ENCODE measurements at regions not wholly inside any gene's neighbourhood (a gene's known extent, or its start where the extent isn't known, plus 50 kb on each side); places are given as distances from the start of the nearest gene placed in this dataset.
"Not testable (repeated sequence)": the region's sequence is repeated elsewhere in the genome, so short reads cannot be mapped to it uniquely, and the experiment has no call there.

DNA sequence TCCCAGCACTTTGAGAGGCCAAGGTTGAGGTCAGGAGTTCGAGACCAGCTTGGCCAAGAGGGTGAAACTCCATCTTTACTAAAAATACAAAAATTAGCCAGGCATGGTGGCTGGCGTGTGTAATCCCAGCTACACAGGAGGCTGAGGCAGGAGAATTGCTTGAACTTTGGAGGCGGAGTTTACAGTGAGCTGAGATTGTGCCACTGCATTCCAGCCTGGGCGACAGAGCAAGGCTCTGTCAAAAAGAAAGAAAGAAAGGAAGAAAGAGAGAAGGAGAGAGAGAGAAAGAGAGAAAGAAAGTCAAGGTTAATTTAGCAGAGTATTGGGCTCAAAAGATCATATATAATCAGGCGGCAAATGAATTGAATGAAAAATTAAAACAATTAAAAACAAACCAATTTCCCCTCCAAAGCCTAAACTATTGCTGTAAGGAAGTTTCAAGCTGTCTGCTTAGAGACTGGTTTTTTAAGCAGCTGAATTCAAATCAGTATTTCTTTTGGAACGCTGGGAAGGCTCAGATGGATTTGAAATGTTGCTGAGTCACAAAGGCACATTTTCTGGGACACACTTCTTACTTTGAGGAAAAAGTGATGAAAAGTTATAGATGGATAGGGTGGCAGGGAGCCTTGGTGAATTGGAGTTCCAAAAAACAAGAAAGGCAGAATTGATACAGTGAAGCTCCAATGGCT, 81.3 kb upstream of the BHLHE40 start:
- DNase-seq (ENCODE audit: low read depth) = no peak

GRCh38 chr3:4898454-4899313, 80.6 kb upstream of the BHLHE40 start:
- DNase-seq (ENCODE audit: low read depth) = no peak

- DNase-seq (ENCODE audit: low read depth) = no peak
These were observed 79.5 kb upstream of the BHLHE40 start for GRCh38 chr3:4899710-4900109.

DNA sequence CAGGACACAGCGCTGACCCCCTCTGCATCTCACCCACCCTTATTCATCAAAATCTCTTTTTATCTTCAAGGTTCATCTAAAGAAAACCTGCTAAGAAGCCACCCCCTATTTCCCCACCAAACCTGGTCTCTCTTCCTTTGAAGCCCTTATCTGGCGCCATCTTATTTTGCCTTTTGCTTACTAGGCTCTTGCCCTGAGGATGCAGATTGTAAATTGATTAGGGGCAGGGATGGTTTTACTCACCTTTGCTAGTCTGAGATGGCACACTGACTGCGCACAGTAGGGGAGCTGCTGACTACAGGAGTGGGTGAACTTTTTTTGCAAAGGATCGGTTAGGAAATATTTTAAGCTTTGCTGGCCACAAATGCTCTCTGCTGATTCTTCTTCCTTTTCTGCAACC, 78.9 kb upstream of the BHLHE40 start:
- DNase-seq (ENCODE audit: low read depth) = no peak

GRCh38 chr3:4904811-4905695, 74.2 kb upstream of the BHLHE40 start:
- no peak for DNase-seq (ENCODE audit: low read depth)

- peak; percentile 67 for DNase-seq (ENCODE audit: low read depth)
These were observed 73.1 kb upstream of the BHLHE40 start for GRCh38 chr3:4906107-4906621.

DNA sequence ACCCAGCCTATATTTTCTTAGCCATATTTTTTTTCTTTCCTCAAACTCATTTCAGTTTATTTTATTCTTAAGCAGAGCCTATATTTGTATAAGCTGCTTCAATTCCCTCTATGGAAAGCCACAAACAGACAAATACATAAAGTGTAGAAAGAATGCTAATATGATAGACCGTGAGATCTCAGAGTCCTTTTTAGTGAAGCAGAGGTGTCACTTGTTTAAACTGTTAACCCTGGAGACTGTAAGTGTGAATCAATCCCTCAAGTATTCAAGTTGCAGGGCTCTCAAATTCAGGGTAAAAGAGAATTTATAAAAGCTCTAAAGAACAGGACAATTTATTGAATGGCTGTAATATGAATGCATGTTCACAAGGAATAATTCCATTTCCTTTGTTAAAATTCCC, 72.2 kb upstream of the BHLHE40 start:
- DNase-seq (ENCODE audit: low read depth) = no peak

DNA sequence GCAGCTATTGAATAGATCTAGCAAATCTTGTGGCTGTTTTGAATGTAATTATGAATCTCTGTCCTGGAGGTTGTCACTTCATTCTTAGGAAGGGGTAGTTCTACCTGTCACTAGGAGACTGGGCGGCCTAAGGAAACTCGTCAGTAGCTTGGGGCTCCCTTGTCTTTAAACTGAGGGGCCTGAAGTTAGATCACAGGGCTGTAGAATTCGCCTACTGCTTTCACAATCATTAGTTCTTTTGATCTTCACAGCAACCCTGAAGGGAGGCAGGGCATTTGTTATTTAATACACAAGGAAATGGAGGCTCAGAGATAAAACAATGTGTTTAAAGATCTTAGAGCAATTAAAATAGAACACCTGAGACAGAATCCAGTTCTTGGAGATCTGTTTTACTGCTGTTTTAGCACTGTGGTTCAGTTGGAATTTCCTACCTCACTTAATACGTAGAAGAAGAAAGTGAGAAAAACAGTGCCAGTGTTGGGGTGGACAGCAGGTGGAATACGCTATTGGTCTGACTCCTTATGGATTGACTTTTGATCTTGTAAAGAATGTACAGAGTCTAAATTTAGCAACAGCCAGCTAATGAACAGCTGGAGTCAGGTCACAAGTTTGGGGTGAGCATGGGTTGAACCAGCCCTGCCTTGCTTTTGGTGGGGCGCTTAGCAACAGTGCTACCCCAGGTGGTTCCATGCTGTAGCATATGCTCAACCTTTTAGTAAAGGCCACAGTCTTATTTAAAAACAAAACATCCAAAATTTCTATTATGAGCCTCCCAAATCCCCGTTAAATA, 71.4 kb upstream of the BHLHE40 start:
- no peak for DNase-seq (ENCODE audit: low read depth)

- no peak for DNase-seq (ENCODE audit: low read depth)
These were observed 70.6 kb upstream of the BHLHE40 start for GRCh38 chr3:4908433-4909156.

DNA sequence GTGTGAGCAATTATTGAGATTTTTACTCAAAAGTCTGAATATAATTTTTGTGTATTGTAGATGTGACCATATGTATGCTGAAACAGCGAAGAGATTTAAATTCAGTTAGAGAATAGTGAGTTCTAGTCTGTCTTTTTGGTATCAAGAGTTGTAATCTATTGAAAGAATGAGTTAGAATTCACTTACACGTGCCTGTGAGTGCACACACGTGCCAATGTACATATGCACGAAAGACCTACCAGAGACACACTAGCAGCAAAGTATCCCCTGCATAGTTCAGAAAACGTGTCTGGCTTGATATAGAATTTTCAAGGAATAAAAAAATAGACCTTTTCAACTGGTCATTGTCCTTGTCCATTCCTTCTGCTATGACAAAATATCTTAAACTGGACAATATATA, 64.8 kb upstream of the BHLHE40 start:
- DNase-seq (ENCODE audit: low read depth) = no peak

DNA sequence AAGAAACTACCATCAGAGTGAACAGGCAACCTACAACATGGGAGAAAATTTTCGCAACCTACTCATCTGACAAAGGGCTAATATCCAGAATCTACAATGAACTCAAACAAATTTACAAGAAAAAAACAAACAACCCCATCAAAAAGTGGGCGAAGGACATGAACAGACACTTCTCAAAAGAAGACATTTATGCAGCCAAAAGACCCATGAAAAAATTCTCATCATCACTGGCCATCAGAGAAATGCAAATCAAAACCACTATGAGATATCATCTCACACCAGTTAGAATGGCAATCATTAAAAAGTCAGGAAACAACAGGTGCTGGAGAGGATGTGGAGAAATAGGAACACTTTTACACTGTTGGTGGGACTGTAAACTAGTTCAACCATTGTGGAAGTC, 57.6 kb upstream of the BHLHE40 start:
- DNase-seq (ENCODE audit: low read depth) = not testable (repeated sequence)

GRCh38 chr3:4926892-4927291, 52.3 kb upstream of the BHLHE40 start:
- DNase-seq (ENCODE audit: low read depth) = no peak

GRCh38 chr3:4928277-4928789, 50.9 kb upstream of the BHLHE40 start:
- DNase-seq (ENCODE audit: low read depth) = no peak

Measured in non-pigmented ciliary epithelial cell (primary cell).